OCI-LY7 (cell line): ENCODE measurements at regions not wholly inside any gene's neighbourhood (a gene's known extent, or its start where the extent isn't known, plus 50 kb on each side); places are given as distances from the start of the nearest gene placed in this dataset.
A peak's percentile ranks its signal among the peaks of the same experiment; 100 is the strongest.

Source experiments
- CTCF ChIP-seq: fragments of 200-600 bp; sonication (generic); conservative IDR thresholded peaks from 2 replicates; pipeline ENCODE4 v1.5.1; 2014; ENCODE audit warnings: mild to moderate bottlenecking, antibody characterized with exemption, low read length, moderate library complexity, mixed read lengths
- EZH2phosphoT487 ChIP-seq: fragments of 200-600 bp; sonication (generic); IDR thresholded peaks from 2 replicates; pipeline ENCODE4 v1.6.1; 2018; ENCODE audit warnings: low read depth, borderline replicate concordance, mild to moderate bottlenecking, mixed run types, antibody characterized with exemption, low read length, moderate library complexity, mixed read lengths

DNA sequence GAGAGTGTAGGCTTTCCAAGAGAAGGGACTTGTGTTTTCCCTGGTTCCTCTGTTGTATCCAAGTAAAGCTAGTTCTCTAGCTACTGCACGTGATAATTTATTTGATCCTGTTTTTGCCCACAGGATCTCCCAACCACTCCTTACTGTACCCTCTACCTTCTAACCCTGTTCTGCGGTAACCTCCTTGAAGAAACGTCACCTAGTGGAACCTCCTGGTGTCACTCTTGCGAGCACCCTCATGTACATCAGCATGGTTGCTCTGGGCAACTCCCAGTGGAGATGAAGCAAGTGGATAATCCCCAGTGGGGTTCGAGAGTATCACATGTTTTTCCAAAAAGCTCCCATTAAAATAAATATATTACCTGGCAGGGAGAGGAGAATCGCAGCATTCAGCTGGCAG, 108.9 kb upstream of the CLMP start:
- no peak for TF ChIP-seq EZH2phosphoT487
- TF ChIP-seq CTCF: peak; percentile 52
